ENCODE measurements at regions not wholly inside any gene's neighbourhood (a gene's known extent, or its start where the extent isn't known, plus 50 kb on each side); places are given as distances from the start of the nearest gene placed in this dataset.
"Not testable (repeated sequence)": the region's sequence is repeated elsewhere in the genome, so short reads cannot be mapped to it uniquely, and the experiment has no call there.

GRCh38 chr1:184851822-184852746 is 97.4 kb upstream of the EDEM3 start:
- DNase-seq, result no peak

GRCh38 chr1:184843732-184844495 is 89.3 kb upstream of the EDEM3 start:
- peak; percentile 40 for DNase-seq

DNA sequence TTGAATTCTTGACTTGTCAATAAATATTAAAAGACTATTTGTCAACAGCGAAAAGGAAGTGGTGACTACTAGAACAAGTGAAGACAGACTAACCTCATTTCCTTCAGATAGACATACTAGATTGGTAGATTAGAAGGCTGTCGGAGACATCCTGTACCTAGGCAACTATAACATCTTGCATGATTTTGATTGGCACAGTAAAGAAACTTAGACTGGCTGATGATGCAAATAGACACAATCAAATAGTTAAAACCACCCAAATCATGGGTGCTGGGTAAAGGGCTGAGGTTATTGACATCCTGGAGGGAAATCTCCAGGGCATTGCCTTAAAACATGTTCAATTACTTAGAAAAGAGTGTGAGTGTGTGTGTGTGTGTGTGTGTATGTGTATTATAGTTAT is 85.9 kb upstream of the EDEM3 start:
- DNase-seq, result no peak

GRCh38 chr1:184838504-184838951 is 83.9 kb upstream of the EDEM3 start:
- no peak for DNase-seq

- no peak for DNase-seq
Measured at GRCh38 chr1:184836934-184837895, 82.6 kb upstream of the EDEM3 start.

GRCh38 chr1:184836141-184836540 is 81.5 kb upstream of the EDEM3 start:
- no peak for DNase-seq

- not testable (repeated sequence) for DNase-seq
Measured at GRCh38 chr1:184833994-184834393, 79.3 kb upstream of the EDEM3 start.

GRCh38 chr1:184832517-184832916 is 77.9 kb upstream of the EDEM3 start:
- DNase-seq, result no peak

DNA sequence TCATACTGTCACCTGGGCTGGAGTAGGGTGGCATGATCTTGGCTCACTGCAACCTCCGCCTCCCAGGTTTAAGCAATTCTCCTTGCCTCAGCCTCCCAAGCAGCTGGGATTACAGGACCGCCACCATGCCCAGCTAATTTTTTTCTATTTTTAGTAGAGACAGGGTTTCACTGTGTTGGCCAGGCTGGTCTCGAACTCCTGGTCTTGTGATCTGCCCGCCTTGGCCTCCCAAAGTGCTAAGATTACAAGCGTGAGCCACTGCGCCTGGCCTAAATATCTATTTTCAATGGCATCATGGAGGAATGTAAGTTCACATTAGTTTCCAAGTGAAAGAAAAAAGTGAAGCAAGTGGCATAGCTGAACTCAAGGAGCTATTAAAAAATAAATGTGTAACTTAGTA is 74.8 kb upstream of the EDEM3 start:
- not testable (repeated sequence) for DNase-seq

DNA sequence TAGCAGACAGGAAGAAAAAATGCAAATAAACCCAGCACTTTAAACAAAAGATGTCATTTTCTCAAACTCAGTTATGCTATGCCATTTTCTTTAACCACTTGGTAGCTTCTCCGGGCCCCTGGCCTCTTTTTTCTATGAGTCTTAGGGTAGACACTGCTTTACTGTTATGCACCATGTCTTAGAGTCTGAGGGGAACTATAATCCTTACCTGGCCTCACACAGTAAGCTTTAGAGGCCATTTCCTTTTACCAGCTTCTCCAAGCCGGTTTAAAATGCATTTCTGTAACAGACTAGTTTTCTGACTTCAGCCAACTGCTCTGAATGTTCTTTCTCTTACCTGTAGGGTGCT is 73.7 kb upstream of the EDEM3 start:
- DNase-seq, result no peak

GRCh38 chr1:184827600-184828368 is 73.1 kb upstream of the EDEM3 start:
- no peak for DNase-seq

GRCh38 chr1:184826001-184826400 is 71.3 kb upstream of the EDEM3 start:
- no peak for DNase-seq

DNA sequence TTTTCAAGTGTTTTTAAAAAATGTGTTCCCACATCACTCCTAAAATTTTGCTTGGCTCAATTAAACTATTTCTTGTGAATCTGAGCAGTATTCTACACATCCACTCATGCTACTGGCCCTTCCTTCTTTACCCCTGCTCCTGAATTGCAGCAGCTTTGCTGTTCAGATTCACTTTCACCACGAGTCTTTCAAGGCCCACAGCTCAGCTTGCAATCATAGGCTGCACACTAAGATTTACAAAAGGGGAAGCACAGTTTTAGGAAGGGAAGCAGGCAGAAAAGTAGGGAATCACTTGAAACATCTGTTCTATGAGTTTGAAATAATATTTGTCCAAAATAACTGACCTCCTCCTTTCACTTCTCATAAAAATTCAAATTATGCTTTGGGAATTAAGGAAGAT is 70.9 kb upstream of the EDEM3 start:
- no peak for DNase-seq

DNA sequence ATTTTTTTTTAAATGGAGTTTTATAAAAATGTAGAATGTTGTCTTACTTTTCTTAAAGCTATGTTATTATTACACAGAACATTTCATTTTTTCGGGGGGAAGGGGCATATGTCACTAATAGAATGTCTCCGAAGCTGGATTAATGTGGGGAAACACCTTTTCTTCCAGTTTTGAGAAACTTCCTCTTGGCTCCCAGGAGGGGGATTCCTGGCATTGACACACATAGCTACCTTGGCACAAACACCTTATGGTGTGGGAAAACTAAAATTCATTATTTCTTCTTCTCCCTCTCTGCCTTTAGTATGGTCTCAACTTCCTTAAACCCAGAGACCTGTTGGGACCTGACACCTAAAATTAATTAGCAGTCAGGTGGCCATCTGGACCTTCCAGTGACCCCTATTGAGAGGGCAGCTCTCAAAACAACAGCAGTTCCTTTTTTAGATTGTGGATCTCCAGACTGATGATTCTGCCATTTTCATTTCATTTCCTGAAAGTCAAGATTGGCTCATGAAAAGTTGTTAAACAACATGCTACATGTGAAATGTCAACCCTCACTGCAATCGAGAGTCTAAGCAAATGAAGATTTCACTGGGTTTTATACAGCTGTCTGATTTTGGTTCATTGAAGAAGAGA is 70.1 kb upstream of the EDEM3 start:
- DNase-seq, result no peak

DNA sequence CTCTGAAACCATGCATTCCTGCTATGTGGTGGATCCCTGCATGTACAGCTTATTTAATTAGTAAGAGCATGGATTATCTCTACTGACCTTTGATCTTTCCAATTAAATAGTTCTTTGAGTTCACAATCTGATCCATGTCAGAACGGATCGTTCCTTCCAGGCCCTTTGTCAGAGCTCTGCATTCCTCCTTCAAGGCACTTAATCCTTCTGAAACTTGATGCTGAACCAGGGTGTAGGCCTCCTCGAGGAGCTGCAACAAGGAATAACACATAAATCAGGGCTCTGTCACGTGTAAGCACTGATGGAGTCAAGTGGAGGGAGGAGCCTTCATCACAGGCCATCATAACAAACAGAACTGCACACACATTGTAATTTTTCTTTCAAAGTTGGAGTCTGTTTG is 68.4 kb upstream of the EDEM3 start:
- no peak for DNase-seq

DNA sequence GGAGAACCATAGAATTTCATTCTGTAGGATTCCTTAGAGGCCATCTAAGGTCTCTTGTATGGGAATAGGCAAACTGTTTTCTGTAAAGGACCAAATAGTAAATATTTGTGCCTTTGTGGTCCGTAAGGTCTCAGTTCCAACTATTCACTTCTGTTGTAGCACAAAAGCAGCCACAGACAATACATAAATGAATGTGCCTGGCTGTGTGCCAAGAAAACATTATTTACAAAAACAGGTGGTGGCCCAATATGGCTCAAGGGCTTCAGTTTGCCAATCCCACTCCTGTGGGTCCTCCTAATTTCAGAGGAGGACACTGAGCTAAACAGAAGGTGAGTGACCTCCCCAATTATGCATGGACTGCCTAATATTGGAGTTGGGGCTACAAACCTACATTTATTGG is 67.6 kb upstream of the EDEM3 start:
- no peak for DNase-seq

DNA sequence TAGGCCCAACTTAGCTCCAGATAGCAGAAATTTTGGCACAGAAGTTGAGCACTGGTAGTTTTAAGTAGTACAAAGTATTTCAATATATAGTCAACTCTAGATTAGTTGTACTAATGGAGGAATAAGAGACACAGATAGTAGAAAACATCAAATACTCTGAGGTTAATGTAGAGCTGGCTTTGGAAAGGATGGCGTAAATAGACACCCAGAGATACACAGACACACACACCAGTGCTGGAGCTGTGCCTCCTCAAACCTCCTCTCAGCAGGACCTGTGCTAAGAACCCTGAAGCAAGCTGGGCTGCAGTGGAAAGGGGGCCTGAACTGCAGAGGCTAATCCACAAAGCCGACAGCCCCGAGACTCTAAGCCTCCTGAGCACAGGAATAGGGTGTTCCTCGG is 67.0 kb upstream of the EDEM3 start:
- no peak for DNase-seq

- no peak for DNase-seq
Measured at GRCh38 chr1:184820956-184821355, 66.3 kb upstream of the EDEM3 start.

DNA sequence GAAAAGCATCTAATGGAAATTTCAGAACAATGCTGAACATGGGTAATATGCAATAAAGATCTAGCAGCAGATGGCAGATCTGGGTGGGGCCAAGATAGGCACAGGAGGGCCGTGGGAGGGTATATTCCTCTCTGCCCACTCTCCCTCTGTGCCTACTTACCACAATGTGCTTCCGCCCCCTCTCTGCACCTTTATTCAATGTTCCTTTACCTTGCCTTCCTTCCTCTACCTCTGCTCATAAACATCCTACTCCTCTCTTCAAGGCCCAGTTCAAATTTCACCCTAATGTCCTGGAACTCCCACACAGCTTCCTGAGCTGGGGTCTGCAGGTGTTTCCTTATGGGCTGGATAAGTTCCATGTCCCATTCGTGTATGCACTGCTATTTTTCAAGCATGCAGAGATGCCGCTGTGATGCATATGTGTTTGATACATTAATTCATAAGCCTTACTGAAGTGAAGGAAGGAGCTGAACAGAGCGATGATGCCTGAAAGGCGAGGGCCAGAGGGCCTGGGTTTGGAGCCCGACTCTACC is 65.6 kb upstream of the EDEM3 start:
- DNase-seq, result no peak

DNA sequence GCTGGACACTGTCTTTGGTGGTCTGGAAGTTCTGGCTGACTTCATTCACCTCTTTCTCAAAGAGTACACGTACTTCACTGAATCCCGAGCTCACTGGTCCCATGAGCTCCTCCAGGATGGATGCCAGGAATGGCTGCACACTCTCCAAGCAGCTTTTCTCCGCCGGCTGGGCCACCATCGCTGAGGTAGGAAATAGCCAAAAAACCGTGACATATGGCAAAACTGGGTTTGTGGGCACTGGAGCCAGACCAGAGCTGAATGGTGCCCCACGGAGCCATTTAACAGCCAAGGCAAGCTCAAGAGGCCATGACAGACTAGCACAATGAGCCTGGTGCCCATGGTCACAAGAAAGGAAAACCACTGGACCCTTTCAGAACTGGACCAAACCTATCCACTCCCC is 64.0 kb upstream of the EDEM3 start:
- DNase-seq, result no peak

GRCh38 chr1:184817003-184817402 is 62.3 kb upstream of the EDEM3 start:
- DNase-seq, result not testable (repeated sequence)

Measured in activated CD4-positive, CD25-positive, alpha-beta regulatory T cell treated with anti-CD3 and anti-CD28 coated beads, Interleukin-2, amount 50 U/mL, for 72 hours (primary cell).